Calu3 (cell line): ENCODE measurements at regions not wholly inside any gene's neighbourhood (a gene's known extent, or its start where the extent isn't known, plus 50 kb on each side); places are given as distances from the start of the nearest gene placed in this dataset.

Source experiments
- BruUV-seq: library from RNA; stranded (reverse); fragments of 400-500 nt; replicated peaks from 2 replicates; lab custom pipeline; 2021; lab: Mats Ljungman, UMichigan
- CTCF ChIA-PET: fragments of 300-600 bp; sonication (Branson Sonifier 250); formaldehyde crosslinking; loops from one replicate; lab custom pipeline; 2022; ENCODE audit warnings: antibody characterized with exemption; lab: Charles Lee
- DNase-seq: peaks from one replicate; pipeline ENCODE4 v3.0.0; 2022
- H3K27ac Mint-ChIP-seq: one replicate; pipeline ENCODE4 v1.8.0; 2022; ENCODE audit warnings: mixed read lengths; ENCODE audit not compliant: unreplicated experiment
- H3K27me3 Mint-ChIP-seq: one replicate; pipeline ENCODE4 v1.8.0; 2022; ENCODE audit warnings: mixed read lengths; ENCODE audit not compliant: unreplicated experiment
- H3K36me3 Mint-ChIP-seq: one replicate; pipeline ENCODE4 v1.8.0; 2022; ENCODE audit warnings: mild to moderate bottlenecking, moderate library complexity, mixed read lengths; ENCODE audit not compliant: insufficient read depth, unreplicated experiment
- H3K4me1 Mint-ChIP-seq: one replicate; pipeline ENCODE4 v1.8.0; 2022; ENCODE audit warnings: mild to moderate bottlenecking, low read depth, mixed read lengths; ENCODE audit not compliant: unreplicated experiment
- H3K4me3 Mint-ChIP-seq: one replicate; pipeline ENCODE4 v1.8.0; 2022; ENCODE audit warnings: mild to moderate bottlenecking, low read depth, moderate library complexity, mixed read lengths; ENCODE audit not compliant: unreplicated experiment
- H3K9me3 Mint-ChIP-seq: one replicate; pipeline ENCODE4 v1.8.0; 2022; ENCODE audit warnings: low read depth, mixed read lengths; ENCODE audit not compliant: unreplicated experiment
- intact Hi-C: fragments of 100-400 bp; cut with micrococcal nuclease; formaldehyde crosslinking; loops from one replicate; pipeline ENCODE4 v1.10.0; 2022; ENCODE audit not compliant: unreplicated experiment
- TF ChIP-seq, protein P1 (sequence below): fragments of 200-600 bp; IDR thresholded peaks from one replicate; pipeline ENCODE4 v1.8.0; 2022; ENCODE audit warnings: antibody characterized with exemption; ENCODE audit not compliant: unreplicated experiment

- CTCF ChIA-PET: no interaction called here
- Mint-ChIP-seq H3K27ac (no peak overlapping the region), H3K4me1 (no peaks in the 10 kb centered on the region), H3K27me3 (no peaks in the 10 kb centered on the region), H3K4me3 (no peak overlapping the region), H3K36me3 (no peaks in the 10 kb centered on the region), H3K9me3 (peaks cover 5% of the 10 kb centered on the region)
- BruUV-seq: no TSS peak
- no peak for DNase-seq
- intact Hi-C loops: no loop called here
- TF ChIP-seq, protein P1, sequence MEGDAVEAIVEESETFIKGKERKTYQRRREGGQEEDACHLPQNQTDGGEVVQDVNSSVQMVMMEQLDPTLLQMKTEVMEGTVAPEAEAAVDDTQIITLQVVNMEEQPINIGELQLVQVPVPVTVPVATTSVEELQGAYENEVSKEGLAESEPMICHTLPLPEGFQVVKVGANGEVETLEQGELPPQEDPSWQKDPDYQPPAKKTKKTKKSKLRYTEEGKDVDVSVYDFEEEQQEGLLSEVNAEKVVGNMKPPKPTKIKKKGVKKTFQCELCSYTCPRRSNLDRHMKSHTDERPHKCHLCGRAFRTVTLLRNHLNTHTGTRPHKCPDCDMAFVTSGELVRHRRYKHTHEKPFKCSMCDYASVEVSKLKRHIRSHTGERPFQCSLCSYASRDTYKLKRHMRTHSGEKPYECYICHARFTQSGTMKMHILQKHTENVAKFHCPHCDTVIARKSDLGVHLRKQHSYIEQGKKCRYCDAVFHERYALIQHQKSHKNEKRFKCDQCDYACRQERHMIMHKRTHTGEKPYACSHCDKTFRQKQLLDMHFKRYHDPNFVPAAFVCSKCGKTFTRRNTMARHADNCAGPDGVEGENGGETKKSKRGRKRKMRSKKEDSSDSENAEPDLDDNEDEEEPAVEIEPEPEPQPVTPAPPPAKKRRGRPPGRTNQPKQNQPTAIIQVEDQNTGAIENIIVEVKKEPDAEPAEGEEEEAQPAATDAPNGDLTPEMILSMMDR: no peak
Measured at GRCh38 chr9:11709567-11709966, 983.6 kb upstream of the TYRP1 start.

- TF ChIP-seq, protein P1: no peak
- no peaks in the 10 kb centered on the region for H3K27me3 Mint-ChIP-seq
Measured at GRCh38 chr9:11713077-11713476, 980.1 kb upstream of the TYRP1 start.

DNA sequence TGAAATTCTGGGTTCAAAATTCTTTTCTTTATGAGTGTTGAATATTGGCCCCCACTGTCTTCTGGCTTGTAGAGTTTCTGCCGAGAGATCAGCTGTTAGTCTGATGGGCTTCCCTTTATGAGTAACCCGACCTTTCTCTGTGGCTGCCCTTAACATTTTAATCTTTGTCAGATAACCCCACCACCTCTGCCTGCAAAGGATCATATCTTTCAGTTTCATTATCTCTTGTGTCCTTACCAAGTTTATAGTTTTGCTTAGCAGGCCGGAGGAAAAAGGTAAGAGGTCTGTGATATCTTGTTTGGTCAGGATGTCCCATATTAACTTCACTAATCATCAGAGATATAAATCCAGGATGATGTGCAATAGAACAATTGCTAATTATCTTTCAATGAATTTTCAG is 970.2 kb upstream of the TYRP1 start:
- H3K4me1 Mint-ChIP-seq: no peaks in the 10 kb centered on the region
- TF ChIP-seq, protein P1: no peak
- H3K27me3 Mint-ChIP-seq: no peaks in the 10 kb centered on the region
- CTCF ChIA-PET: no interaction called here
- no peak overlapping the region for H3K27ac Mint-ChIP-seq
- no peak for DNase-seq
- peaks cover 8% of the 10 kb centered on the region for H3K9me3 Mint-ChIP-seq
- no peaks in the 10 kb centered on the region for H3K36me3 Mint-ChIP-seq
- no peak overlapping the region for H3K4me3 Mint-ChIP-seq
- intact Hi-C loops: no loop called here
- no TSS peak for BruUV-seq

More at GRCh38 chr9:11713077-11713476, 980.1 kb upstream of the TYRP1 start:
- no TSS peak for BruUV-seq
- intact Hi-C loops: no loop called here
- H3K9me3 Mint-ChIP-seq: peaks cover 5% of the 10 kb centered on the region
- CTCF ChIA-PET: no interaction called here
- no peaks in the 10 kb centered on the region for H3K36me3 Mint-ChIP-seq
- no peak overlapping the region for H3K27ac Mint-ChIP-seq
- no peak for DNase-seq
- no peak overlapping the region for H3K4me3 Mint-ChIP-seq
- no peaks in the 10 kb centered on the region for H3K4me1 Mint-ChIP-seq

GRCh38 chr9:11726659-11727058 is 966.5 kb upstream of the TYRP1 start:
- Mint-ChIP-seq H3K27ac (no peak overlapping the region), H3K9me3 (peaks cover 5% of the 10 kb centered on the region), H3K27me3 (no peaks in the 10 kb centered on the region), H3K36me3 (no peaks in the 10 kb centered on the region), H3K4me1 (no peaks in the 10 kb centered on the region), H3K4me3 (no peak overlapping the region)
- CTCF ChIA-PET: no interaction called here
- no TSS peak for BruUV-seq
- no peak for DNase-seq
- intact Hi-C loops: no loop called here
- TF ChIP-seq, protein P1: no peak
